GM12878 (cell line): ENCODE measurements at regions not wholly inside any gene's neighbourhood (a gene's known extent, or its start where the extent isn't known, plus 50 kb on each side); places are given as distances from the start of the nearest gene placed in this dataset.

Source experiments
- ATAC-seq: fragments of 200-7000 bp; cut with Tn5 transposase; 3 replicates; pipeline ENCODE4 v1.9.1; 2020; ENCODE audit warnings: mild to moderate bottlenecking, moderate library complexity
- BruUV-seq: library from RNA; stranded (reverse); fragments of 400-500 nt; replicated peaks from 2 replicates; lab custom pipeline; 2021; lab: Mats Ljungman, UMichigan
- CTCF ChIA-PET: fragments of 300-600 bp; sonication (Branson Sonifier 250); formaldehyde crosslinking; extraction: SDS; loops from one replicate; lab custom pipeline; 2021; ENCODE audit warnings: inconsistent platforms; lab: Yijun Ruan, JAX
- POLR2A ChIA-PET: fragments of 350-600 bp; formaldehyde crosslinking; extraction: SDS; loops from one replicate; lab custom pipeline; 2021; ENCODE audit warnings: inconsistent platforms; lab: Charles Lee
- RAD21 ChIA-PET: fragments of 300-600 bp; sonication (Branson Sonifier 250); formaldehyde crosslinking; loops from one replicate; lab custom pipeline; 2023; ENCODE audit warnings: antibody characterized with exemption; ENCODE audit not compliant: unreplicated experiment; lab: Charles Lee
- SMC1A ChIA-PET: fragments of 300-600 bp; sonication (Branson Sonifier 250); formaldehyde crosslinking; loops from one replicate; lab custom pipeline; 2023; ENCODE audit not compliant: unreplicated experiment, uncharacterized antibody; lab: Charles Lee
- DNase-seq: peaks from one replicate; pipeline ENCODE4 v3.0.0-alpha.2; 2011; ENCODE audit warnings: low read depth, low spot score
- FAIRE-seq: peaks from 3 replicates; lab custom pipeline; 2011; peaks lifted over from hg19 to GRCh38; lab: Jason Lieb, UNC
- H2AFZ ChIP-seq: 2 replicates; pipeline ENCODE4 v1.6.0; 2011; ENCODE audit warnings: low read depth, low read length, control low read depth; ENCODE audit not compliant: control insufficient read depth
- H3K27ac ChIP-seq: 2 replicates; pipeline ENCODE4 v1.5.1; 2011; ENCODE audit warnings: control low read depth; ENCODE audit not compliant: control insufficient read depth, insufficient read depth
- H3K27me3 ChIP-seq, 2 experiments: replicated peaks in 1 of 2; 2 replicates each; pipeline versions ENCODE4 v1.6.0 to v1.6.1; 2011; ENCODE audit warnings: low read length in 1 of 2; ENCODE audit not compliant: control insufficient read depth in 2 of 2, insufficient read depth in 2 of 2
- H3K36me3 ChIP-seq, 2 experiments: 2 replicates each; pipeline ENCODE4 v1.5.1; 2011; ENCODE audit warnings: low read length in 1 of 2; ENCODE audit not compliant: control insufficient read depth in 2 of 2, insufficient read depth in 2 of 2
- H3K4me1 ChIP-seq: 2 replicates; pipeline ENCODE4 v1.6.1; 2011; ENCODE audit warnings: mild to moderate bottlenecking, low read length, moderate library complexity, mixed read lengths; ENCODE audit not compliant: control insufficient read depth, insufficient read depth
- H3K4me2 ChIP-seq: 2 replicates; pipeline ENCODE4 v1.6.0; 2011; ENCODE audit warnings: control low read depth; ENCODE audit not compliant: control insufficient read depth, insufficient read depth
- H3K4me3 ChIP-seq: fragments of 200-600 bp; sonication (generic); 2 replicates; pipeline ENCODE4 v1.5.1; 2016
- H3K79me2 ChIP-seq: 2 replicates; pipeline ENCODE4 v1.6.0; 2011; ENCODE audit warnings: low read length; ENCODE audit not compliant: control insufficient read depth, insufficient read depth
- H3K9ac ChIP-seq: 2 replicates; pipeline ENCODE4 v1.8.0; 2011; ENCODE audit warnings: low read length, control low read depth, mixed read lengths; ENCODE audit not compliant: control insufficient read depth, insufficient read depth
- H3K9me3 ChIP-seq: replicated peaks from 3 replicates; pipeline ENCODE4 v1.5.1; 2011; ENCODE audit warnings: mild to moderate bottlenecking, low read length; ENCODE audit not compliant: control insufficient read depth, insufficient read depth
- H4K20me1 ChIP-seq: 2 replicates; pipeline ENCODE4 v1.6.0; 2011; ENCODE audit not compliant: control insufficient read depth, insufficient read depth
- BCL11A ChIP-seq: IDR thresholded peaks from 2 replicates; pipeline ENCODE4 v1.6.1; 2011; ENCODE audit warnings: low read depth, low read length
- CBX3 ChIP-seq: fragments of 200-600 bp; sonication (generic); IDR thresholded peaks from 2 replicates; pipeline ENCODE4 v1.6.1; 2016; ENCODE audit warnings: low read depth, borderline replicate concordance
- ETV6 ChIP-seq, 2 experiments: fragments of 450-650 bp in 1 of 2; IDR thresholded peaks in 1 of 2; conservative IDR thresholded peaks in 1 of 2; 2 replicates each; pipeline ENCODE4 v1.6.1; 2014; ENCODE audit warnings: antibody characterized with exemption in 1 of 2, borderline replicate concordance in 1 of 2, low read depth in 1 of 2, mild to moderate bottlenecking in 1 of 2, moderate library complexity in 1 of 2
- HCFC1 ChIP-seq: fragments of 150-350 bp; IDR thresholded peaks from 2 replicates; pipeline ENCODE4 v1.6.1; 2014; ENCODE audit warnings: low read length
- HDAC2 ChIP-seq: fragments of 200-600 bp; sonication (generic); IDR thresholded peaks from 2 replicates; pipeline ENCODE4 v1.6.1; 2017
- JUND ChIP-seq: IDR thresholded peaks from 2 replicates; pipeline ENCODE4 v1.6.1; 2012; ENCODE audit warnings: low read depth, mild to moderate bottlenecking, low read length, improper control_type of control experiment, moderate library complexity
- LARP7 ChIP-seq: fragments of 450-650 bp; IDR thresholded peaks from 2 replicates; pipeline ENCODE4 v1.6.1; 2017; ENCODE audit warnings: mild to moderate bottlenecking
- MAX ChIP-seq: IDR thresholded peaks from 2 replicates; pipeline ENCODE4 v1.6.1; 2012; ENCODE audit warnings: low read depth, low read length, improper control_type of control experiment
- MYC ChIP-seq: IDR thresholded peaks from 2 replicates; pipeline ENCODE4 v1.6.1; 2011; ENCODE audit warnings: mild to moderate bottlenecking, low read length, moderate library complexity, inconsistent platforms; ENCODE audit not compliant: insufficient read depth, insufficient replicate concordance, insufficient read length, severe bottlenecking
- POU2F2 ChIP-seq: IDR thresholded peaks from 3 replicates; pipeline ENCODE4 v1.6.1; 2011; ENCODE audit warnings: low read depth, mild to moderate bottlenecking, low read length, borderline replicate concordance
- SP1 ChIP-seq: IDR thresholded peaks from one replicate; pipeline ENCODE4 v1.6.1; 2011; ENCODE audit warnings: low read depth, low read length
- STAT1 ChIP-seq: fragments of 450-650 bp; conservative IDR thresholded peaks from 2 replicates; pipeline ENCODE4 v1.6.1; 2014; ENCODE audit warnings: antibody characterized with exemption, mild to moderate bottlenecking
- TCF3 ChIP-seq: IDR thresholded peaks from 2 replicates; pipeline ENCODE4 v1.6.1; 2012; ENCODE audit warnings: low read depth, mild to moderate bottlenecking, low read length, borderline replicate concordance; ENCODE audit not compliant: insufficient read depth
- YBX1 ChIP-seq: fragments of 450-650 bp; IDR thresholded peaks from 2 replicates; pipeline ENCODE4 v1.6.1; 2016; ENCODE audit warnings: antibody characterized with exemption
- ZZZ3 ChIP-seq: IDR thresholded peaks from 2 replicates; pipeline ENCODE4 v1.6.1; 2011; ENCODE audit warnings: low read depth; ENCODE audit not compliant: control insufficient read depth, insufficient read length
- in situ Hi-C: fragments of 300-500 bp; cut with MboI; formaldehyde crosslinking; loops from 9 replicates; pipeline ENCODE4 v1.14.3; 2018; ENCODE audit warnings: mixed read lengths
- intact Hi-C: fragments of 100-400 bp; cut with micrococcal nuclease; formaldehyde crosslinking; loops from one replicate; pipeline ENCODE4 v1.14.2; 2022; ENCODE audit not compliant: unreplicated experiment
- TF ChIP-seq, protein P1 (sequence below): IDR thresholded peaks from 2 replicates; pipeline ENCODE4 v1.6.1; 2011; ENCODE audit warnings: mild to moderate bottlenecking, low read depth, low read length, moderate library complexity; ENCODE audit not compliant: insufficient replicate concordance
- TF ChIP-seq, protein P2 (sequence below): fragments of 450-650 bp; IDR thresholded peaks from 2 replicates; pipeline ENCODE4 v1.6.1; 2016; ENCODE audit warnings: mild to moderate bottlenecking, moderate library complexity, borderline replicate concordance
- TF ChIP-seq, protein P3 (sequence below): IDR thresholded peaks from 2 replicates; pipeline ENCODE4 v1.6.1; 2012; ENCODE audit warnings: low read depth, low read length, improper control_type of control experiment

DNA sequence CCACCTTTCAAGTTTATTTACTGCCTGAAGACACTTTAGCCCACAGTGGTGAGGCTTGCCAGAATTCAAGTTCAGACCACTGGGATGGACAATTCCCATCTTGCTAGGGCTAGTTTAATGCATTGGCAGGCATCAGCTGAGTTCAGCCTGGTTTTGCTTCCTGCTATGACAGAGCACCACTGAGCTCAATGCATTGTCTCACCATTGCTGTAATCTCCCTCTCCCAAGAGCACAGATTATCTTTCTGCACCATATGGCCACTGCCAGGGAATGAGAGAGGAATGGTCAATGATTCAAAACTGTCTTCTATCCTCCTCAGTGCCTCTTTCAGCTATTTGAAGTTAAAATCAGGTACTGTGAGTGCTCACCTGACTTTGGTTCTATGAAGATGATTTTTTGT is 160.8 kb downstream of the XPNPEP1 start:
- ATAC-seq (no peak), DNase-seq (no peak), FAIRE-seq (no peak)
- H3K79me2 ChIP-seq: no peaks in the 10 kb centered on the region
- no peak overlapping the region for H3K4me3 ChIP-seq
- no TSS peak for BruUV-seq
- no peak overlapping the region for H3K27ac ChIP-seq
- H3K27me3 ChIP-seq: no peaks in the 10 kb centered on the region
- intact Hi-C loops: no loop called here
- no peak overlapping the region for H3K9ac ChIP-seq
- in situ Hi-C loops: no loop called here
- ChIA-PET SMC1A (no interaction called here), CTCF (interaction anchor here (1.1 kb wide), 1 partner anchor 11 kb away, joined by 4 read pairs; no protein-coding TSS in a partner anchor), POLR2A (no interaction called here), RAD21 (no interaction called here)
- no peaks in the 10 kb centered on the region for H4K20me1 ChIP-seq
- H2AFZ ChIP-seq: no peak overlapping the region
- H3K4me1 ChIP-seq: no peaks in the 10 kb centered on the region
- no peak overlapping the region for H3K4me2 ChIP-seq
- no peaks in the 10 kb centered on the region for H3K9me3 ChIP-seq
- H3K36me3 ChIP-seq: no peaks in the 10 kb centered on the region
- TF ChIP-seq SP1: no peak
- no peak for TF ChIP-seq POU2F2
- TF ChIP-seq ZZZ3: no peak
- TF ChIP-seq STAT1: no peak
- TF ChIP-seq CBX3: no peak
- TF ChIP-seq, protein P1, sequence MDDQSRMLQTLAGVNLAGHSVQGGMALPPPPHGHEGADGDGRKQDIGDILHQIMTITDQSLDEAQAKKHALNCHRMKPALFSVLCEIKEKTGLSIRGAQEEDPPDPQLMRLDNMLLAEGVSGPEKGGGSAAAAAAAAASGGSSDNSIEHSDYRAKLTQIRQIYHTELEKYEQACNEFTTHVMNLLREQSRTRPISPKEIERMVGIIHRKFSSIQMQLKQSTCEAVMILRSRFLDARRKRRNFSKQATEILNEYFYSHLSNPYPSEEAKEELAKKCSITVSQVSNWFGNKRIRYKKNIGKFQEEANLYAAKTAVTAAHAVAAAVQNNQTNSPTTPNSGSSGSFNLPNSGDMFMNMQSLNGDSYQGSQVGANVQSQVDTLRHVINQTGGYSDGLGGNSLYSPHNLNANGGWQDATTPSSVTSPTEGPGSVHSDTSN: no peak
- no peak for TF ChIP-seq TCF3
- TF ChIP-seq ETV6 (conservative IDR thresholded peaks at IDR 0.05 in 1 of 2, IDR thresholded peaks at IDR 0.05 in 1 of 2; ENCODE audit: borderline replicate concordance in 1 of 2, low read depth in 1 of 2): no peak
- TF ChIP-seq, protein P2, sequence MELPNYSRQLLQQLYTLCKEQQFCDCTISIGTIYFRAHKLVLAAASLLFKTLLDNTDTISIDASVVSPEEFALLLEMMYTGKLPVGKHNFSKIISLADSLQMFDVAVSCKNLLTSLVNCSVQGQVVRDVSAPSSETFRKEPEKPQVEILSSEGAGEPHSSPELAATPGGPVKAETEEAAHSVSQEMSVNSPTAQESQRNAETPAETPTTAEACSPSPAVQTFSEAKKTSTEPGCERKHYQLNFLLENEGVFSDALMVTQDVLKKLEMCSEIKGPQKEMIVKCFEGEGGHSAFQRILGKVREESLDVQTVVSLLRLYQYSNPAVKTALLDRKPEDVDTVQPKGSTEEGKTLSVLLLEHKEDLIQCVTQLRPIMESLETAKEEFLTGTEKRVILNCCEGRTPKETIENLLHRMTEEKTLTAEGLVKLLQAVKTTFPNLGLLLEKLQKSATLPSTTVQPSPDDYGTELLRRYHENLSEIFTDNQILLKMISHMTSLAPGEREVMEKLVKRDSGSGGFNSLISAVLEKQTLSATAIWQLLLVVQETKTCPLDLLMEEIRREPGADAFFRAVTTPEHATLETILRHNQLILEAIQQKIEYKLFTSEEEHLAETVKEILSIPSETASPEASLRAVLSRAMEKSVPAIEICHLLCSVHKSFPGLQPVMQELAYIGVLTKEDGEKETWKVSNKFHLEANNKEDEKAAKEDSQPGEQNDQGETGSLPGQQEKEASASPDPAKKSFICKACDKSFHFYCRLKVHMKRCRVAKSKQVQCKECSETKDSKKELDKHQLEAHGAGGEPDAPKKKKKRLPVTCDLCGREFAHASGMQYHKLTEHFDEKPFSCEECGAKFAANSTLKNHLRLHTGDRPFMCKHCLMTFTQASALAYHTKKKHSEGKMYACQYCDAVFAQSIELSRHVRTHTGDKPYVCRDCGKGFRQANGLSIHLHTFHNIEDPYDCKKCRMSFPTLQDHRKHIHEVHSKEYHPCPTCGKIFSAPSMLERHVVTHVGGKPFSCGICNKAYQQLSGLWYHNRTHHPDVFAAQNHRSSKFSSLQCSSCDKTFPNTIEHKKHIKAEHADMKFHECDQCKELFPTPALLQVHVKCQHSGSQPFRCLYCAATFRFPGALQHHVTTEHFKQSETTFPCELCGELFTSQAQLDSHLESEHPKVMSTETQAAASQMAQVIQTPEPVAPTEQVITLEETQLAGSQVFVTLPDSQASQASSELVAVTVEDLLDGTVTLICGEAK: no peak
- TF ChIP-seq HCFC1: no peak
- no peak for TF ChIP-seq HDAC2
- TF ChIP-seq JUND: no peak
- no peak for TF ChIP-seq BCL11A
- no peak for TF ChIP-seq MAX
- no peak for TF ChIP-seq MYC
- TF ChIP-seq LARP7: no peak
- TF ChIP-seq YBX1: no peak
- TF ChIP-seq, protein P3, sequence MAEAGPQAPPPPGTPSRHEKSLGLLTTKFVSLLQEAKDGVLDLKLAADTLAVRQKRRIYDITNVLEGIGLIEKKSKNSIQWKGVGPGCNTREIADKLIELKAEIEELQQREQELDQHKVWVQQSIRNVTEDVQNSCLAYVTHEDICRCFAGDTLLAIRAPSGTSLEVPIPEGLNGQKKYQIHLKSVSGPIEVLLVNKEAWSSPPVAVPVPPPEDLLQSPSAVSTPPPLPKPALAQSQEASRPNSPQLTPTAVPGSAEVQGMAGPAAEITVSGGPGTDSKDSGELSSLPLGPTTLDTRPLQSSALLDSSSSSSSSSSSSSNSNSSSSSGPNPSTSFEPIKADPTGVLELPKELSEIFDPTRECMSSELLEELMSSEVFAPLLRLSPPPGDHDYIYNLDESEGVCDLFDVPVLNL: no peak
